Trophoblast cell (in vitro differentiated cells and primary cell): ENCODE measurements at regions not wholly inside any gene's neighbourhood (a gene's known extent, or its start where the extent isn't known, plus 50 kb on each side); places are given as distances from the start of the nearest gene placed in this dataset.
"Not testable (repeated sequence)": the region's sequence is repeated elsewhere in the genome, so short reads cannot be mapped to it uniquely, and the experiment has no call there.

Source experiments
- DNase-seq, 2 donors: peaks; one replicate each; pipeline ENCODE4 v3.0.0-alpha.2; 2016
- H2AFZ ChIP-seq: 2 replicates; pipeline ENCODE4 v1.6.1; 2013; ENCODE audit warnings: low read length, moderate library complexity, mild to moderate bottlenecking; ENCODE audit not compliant: insufficient read depth, poor library complexity
- H2AK5ac ChIP-seq: 2 replicates; pipeline ENCODE4 v1.6.1; 2013; ENCODE audit warnings: mild to moderate bottlenecking, low read length
- H2BK120ac ChIP-seq: 2 replicates; pipeline ENCODE4 v1.6.1; 2013; ENCODE audit warnings: low read length, mild to moderate bottlenecking, moderate library complexity; ENCODE audit not compliant: insufficient read depth, poor library complexity
- H2BK12ac ChIP-seq: 2 replicates; pipeline ENCODE4 v1.6.1; 2013; ENCODE audit warnings: mild to moderate bottlenecking, low read length, moderate library complexity
- H2BK5ac ChIP-seq: 2 replicates; pipeline ENCODE4 v1.6.1; 2013; ENCODE audit warnings: low read length, low read depth, moderate library complexity, mild to moderate bottlenecking; ENCODE audit not compliant: poor library complexity
- H3K14ac ChIP-seq: 2 replicates; pipeline ENCODE4 v1.6.1; 2013; ENCODE audit warnings: mild to moderate bottlenecking, low read length
- H3K18ac ChIP-seq: 2 replicates; pipeline ENCODE4 v1.6.1; 2013; ENCODE audit warnings: mild to moderate bottlenecking, low read length
- H3K23ac ChIP-seq: 2 replicates; pipeline ENCODE4 v1.6.1; 2013; ENCODE audit warnings: low read length
- H3K27ac ChIP-seq: 2 replicates; pipeline ENCODE4 v1.5.1; 2013; ENCODE audit warnings: low read depth, mild to moderate bottlenecking, inconsistent platforms, low read length, moderate library complexity
- H3K27me3 ChIP-seq: 2 replicates; pipeline ENCODE4 v1.6.1; 2013; ENCODE audit warnings: inconsistent platforms, mild to moderate bottlenecking, low read length, moderate library complexity; ENCODE audit not compliant: insufficient read depth
- H3K36me3 ChIP-seq, 2 experiments: 1 replicate in 1 of 2; 2 replicates in 1 of 2; pipeline ENCODE4 v1.6.1; 2013; ENCODE audit warnings: low read length in 2 of 2, mild to moderate bottlenecking in 2 of 2, moderate library complexity in 1 of 2; ENCODE audit not compliant: insufficient read depth in 2 of 2, control insufficient read depth in 1 of 2
- H3K4ac ChIP-seq: 2 replicates; pipeline ENCODE4 v1.6.1; 2013; ENCODE audit warnings: low read depth, mild to moderate bottlenecking, low read length, moderate library complexity
- H3K4me1 ChIP-seq, 2 experiments: 1 replicate in 1 of 2; 2 replicates in 1 of 2; pipeline ENCODE4 v1.6.1; 2013; ENCODE audit warnings: low read length in 2 of 2, mild to moderate bottlenecking in 2 of 2, moderate library complexity in 1 of 2; ENCODE audit not compliant: insufficient read depth in 2 of 2, control insufficient read depth in 1 of 2
- H3K4me2 ChIP-seq: 2 replicates; pipeline ENCODE4 v1.6.1; 2013; ENCODE audit warnings: inconsistent platforms, mild to moderate bottlenecking, low read length, moderate library complexity
- H3K4me3 ChIP-seq: 2 replicates; pipeline ENCODE4 v1.5.1; 2013; ENCODE audit warnings: mild to moderate bottlenecking, low read depth, low read length, inconsistent platforms
- H3K79me1 ChIP-seq: one replicate; pipeline ENCODE4 v1.6.1; 2013; ENCODE audit warnings: low read length
- H3K79me2 ChIP-seq: 2 replicates; pipeline ENCODE4 v1.6.1; 2013; ENCODE audit warnings: low read length, mild to moderate bottlenecking; ENCODE audit not compliant: control insufficient read depth, insufficient read depth, poor library complexity
- H3K9ac ChIP-seq: 2 replicates; pipeline ENCODE4 v1.6.1; 2013; ENCODE audit warnings: mild to moderate bottlenecking, low read length
- H3K9me3 ChIP-seq: 2 replicates; pipeline ENCODE4 v1.6.1; 2013; ENCODE audit warnings: low read depth, mild to moderate bottlenecking, control low read depth, inconsistent platforms, low read length; ENCODE audit not compliant: insufficient read depth
- H4K12ac ChIP-seq: 2 replicates; pipeline ENCODE4 v1.6.1; 2013; ENCODE audit warnings: low read depth, mild to moderate bottlenecking, low read length, moderate library complexity
- H4K8ac ChIP-seq: 2 replicates; pipeline ENCODE4 v1.6.1; 2013; ENCODE audit warnings: low read depth, mild to moderate bottlenecking, low read length, moderate library complexity
- H4K91ac ChIP-seq: one replicate; pipeline ENCODE4 v1.6.1; 2013; ENCODE audit warnings: low read depth, mild to moderate bottlenecking, low read length, moderate library complexity
- WGBS: extraction: QIAGEN DNeasy Blood & Tissue Kit; methylation state at CpG from one replicate; pipeline ENCODE4 v1.1.7; 2013; ENCODE audit warnings: missing lambda C conversion rate; ENCODE audit not compliant: insufficient read length, insufficient coverage; ENCODE audit errors: extremely low coverage; 5-methylcytosine and 5-hydroxymethylcytosine counted together

DNA sequence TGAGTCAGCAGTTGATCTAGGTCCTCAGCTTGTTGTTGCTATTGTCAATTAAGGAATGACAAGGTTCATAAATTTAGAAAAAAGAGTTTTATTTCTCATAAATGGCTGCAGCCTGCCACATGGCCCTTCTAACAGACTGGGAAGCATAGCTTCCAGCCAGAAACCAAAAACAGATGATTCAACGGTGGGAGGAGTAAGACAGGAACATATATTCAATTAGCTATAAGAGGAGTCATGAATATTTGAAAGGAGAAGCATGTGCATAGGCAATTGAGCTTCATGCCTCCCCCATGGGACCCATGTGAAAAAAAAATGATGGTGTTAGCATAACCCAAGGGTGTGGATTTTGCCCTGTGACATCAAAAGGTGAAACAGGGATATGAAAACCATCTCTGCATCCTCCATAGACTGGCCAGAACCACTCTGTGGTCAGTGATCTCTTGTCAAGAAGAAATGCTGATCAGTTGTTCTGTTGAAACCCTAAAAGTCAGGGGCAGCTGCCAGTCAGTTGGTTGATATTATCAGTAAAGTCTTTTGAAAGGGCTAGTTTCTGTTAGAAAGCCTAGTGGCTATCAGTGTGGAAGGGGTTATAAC is 296.5 kb upstream of the C1QTNF3 start:
- not testable (repeated sequence) for H3K18ac ChIP-seq, H2BK120ac ChIP-seq, H3K9me3 ChIP-seq, H4K12ac ChIP-seq, H3K4ac ChIP-seq, H3K27me3 ChIP-seq, H3K79me1 ChIP-seq, H4K91ac ChIP-seq, DNase-seq, H3K9ac ChIP-seq, H2BK12ac ChIP-seq, H3K4me2 ChIP-seq, H2AK5ac ChIP-seq, H2AFZ ChIP-seq, H3K4me3 ChIP-seq, H4K8ac ChIP-seq, H2BK5ac ChIP-seq, H3K36me3 ChIP-seq, H3K23ac ChIP-seq, H3K27ac ChIP-seq, H3K14ac ChIP-seq, H3K79me2 ChIP-seq, H3K4me1 ChIP-seq
- WGBS: no CpG with 5 or more reads among the region's 1 CpG

DNA sequence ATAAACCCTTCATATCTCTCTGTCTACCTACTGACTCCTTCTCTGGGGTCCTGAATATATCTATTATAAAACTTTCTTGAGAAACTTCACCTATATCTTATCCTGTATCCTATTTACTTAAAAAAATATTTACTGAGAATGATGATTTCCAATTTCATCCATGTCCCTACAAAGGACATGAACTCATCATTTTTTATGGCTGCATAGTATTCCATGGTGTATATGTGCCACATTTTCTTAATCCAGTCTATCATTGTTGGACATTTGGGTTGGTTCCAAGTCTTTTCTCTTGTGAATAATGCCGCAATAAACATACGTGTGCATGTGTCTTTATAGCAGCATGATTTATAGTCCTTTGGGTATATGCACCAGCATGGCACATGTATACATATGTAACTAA is 301.7 kb upstream of the RAI14 start:
- H2AFZ ChIP-seq, H2BK12ac ChIP-seq, H2BK5ac ChIP-seq, H4K91ac ChIP-seq, H2BK120ac ChIP-seq, H4K8ac ChIP-seq, H3K14ac ChIP-seq, H3K4me2 ChIP-seq, H2AK5ac ChIP-seq, H3K4me1 ChIP-seq, H3K18ac ChIP-seq, H3K9me3 ChIP-seq, H3K79me1 ChIP-seq, H3K4ac ChIP-seq, H3K4me3 ChIP-seq, DNase-seq, H4K12ac ChIP-seq, H3K36me3 ChIP-seq, H3K79me2 ChIP-seq, H3K27me3 ChIP-seq, H3K27ac ChIP-seq, H3K23ac ChIP-seq, H3K9ac ChIP-seq: not testable (repeated sequence)
- WGBS: no CpG with 5 or more reads among the region's 2 CpGs

DNA sequence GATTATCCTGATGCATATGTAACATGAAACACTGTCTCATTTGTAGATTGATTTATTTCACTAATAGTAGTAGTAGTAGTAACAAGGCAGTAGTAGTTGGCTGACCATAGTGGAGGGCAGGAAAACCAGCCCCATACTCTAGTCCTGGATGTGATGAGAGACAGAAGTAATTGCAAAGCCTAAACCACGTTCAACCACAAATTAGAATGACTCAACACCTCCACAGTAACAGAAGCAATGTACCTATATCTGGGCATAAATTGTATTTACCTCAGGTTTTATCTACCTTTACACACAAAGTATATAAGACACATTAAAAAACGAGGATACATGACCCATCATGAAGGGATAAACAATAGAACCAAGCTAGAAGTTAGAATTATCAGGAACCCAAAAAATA is 284.7 kb upstream of the RAI14 start:
- not testable (repeated sequence) for H3K4me2 ChIP-seq, H2AK5ac ChIP-seq, H3K27ac ChIP-seq, H2AFZ ChIP-seq, H3K4me1 ChIP-seq, H3K9ac ChIP-seq, H3K23ac ChIP-seq, H3K4me3 ChIP-seq, H4K91ac ChIP-seq, H3K36me3 ChIP-seq, H2BK120ac ChIP-seq, H4K12ac ChIP-seq, H2BK5ac ChIP-seq, H3K79me1 ChIP-seq, H3K79me2 ChIP-seq, H3K27me3 ChIP-seq, H3K14ac ChIP-seq, DNase-seq, H2BK12ac ChIP-seq, H3K9me3 ChIP-seq, H3K18ac ChIP-seq, H4K8ac ChIP-seq, H3K4ac ChIP-seq
- no CpG with 5 or more reads among the region's 2 CpGs for WGBS

DNA sequence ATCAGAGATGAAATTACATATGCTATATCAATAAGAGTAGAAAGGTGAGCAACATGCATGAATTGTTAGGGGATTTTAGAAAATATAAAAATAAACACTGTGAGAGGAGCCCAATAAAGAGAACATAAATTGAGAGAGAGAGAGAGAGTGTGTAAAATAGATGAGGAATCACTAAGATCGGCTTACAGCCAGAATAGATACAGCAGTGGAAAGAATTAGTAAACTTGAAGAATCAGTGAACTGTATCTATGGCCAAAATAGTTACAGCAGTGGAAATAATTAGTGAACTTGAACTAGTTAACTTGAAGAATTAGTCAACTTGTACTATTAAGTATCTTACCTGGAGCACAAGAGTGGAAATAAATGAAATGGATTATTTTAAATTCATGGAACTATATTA is 284.3 kb upstream of the RAI14 start:
- H2BK5ac ChIP-seq, H4K91ac ChIP-seq, H4K12ac ChIP-seq, H2BK12ac ChIP-seq, H3K27me3 ChIP-seq, H3K9ac ChIP-seq, H3K9me3 ChIP-seq, H2BK120ac ChIP-seq, H3K14ac ChIP-seq, H2AFZ ChIP-seq, H3K36me3 ChIP-seq, H3K27ac ChIP-seq, H3K4me3 ChIP-seq, H3K4me2 ChIP-seq, H3K23ac ChIP-seq, H2AK5ac ChIP-seq, H4K8ac ChIP-seq, H3K18ac ChIP-seq, H3K4me1 ChIP-seq, H3K79me1 ChIP-seq, DNase-seq, H3K79me2 ChIP-seq, H3K4ac ChIP-seq: not testable (repeated sequence)
- WGBS: no CpG with 5 or more reads among the region's 1 CpG
